ENCODE measurements at regions not wholly inside any gene's neighbourhood (a gene's known extent, or its start where the extent isn't known, plus 50 kb on each side); places are given as distances from the start of the nearest gene placed in this dataset.

DNA sequence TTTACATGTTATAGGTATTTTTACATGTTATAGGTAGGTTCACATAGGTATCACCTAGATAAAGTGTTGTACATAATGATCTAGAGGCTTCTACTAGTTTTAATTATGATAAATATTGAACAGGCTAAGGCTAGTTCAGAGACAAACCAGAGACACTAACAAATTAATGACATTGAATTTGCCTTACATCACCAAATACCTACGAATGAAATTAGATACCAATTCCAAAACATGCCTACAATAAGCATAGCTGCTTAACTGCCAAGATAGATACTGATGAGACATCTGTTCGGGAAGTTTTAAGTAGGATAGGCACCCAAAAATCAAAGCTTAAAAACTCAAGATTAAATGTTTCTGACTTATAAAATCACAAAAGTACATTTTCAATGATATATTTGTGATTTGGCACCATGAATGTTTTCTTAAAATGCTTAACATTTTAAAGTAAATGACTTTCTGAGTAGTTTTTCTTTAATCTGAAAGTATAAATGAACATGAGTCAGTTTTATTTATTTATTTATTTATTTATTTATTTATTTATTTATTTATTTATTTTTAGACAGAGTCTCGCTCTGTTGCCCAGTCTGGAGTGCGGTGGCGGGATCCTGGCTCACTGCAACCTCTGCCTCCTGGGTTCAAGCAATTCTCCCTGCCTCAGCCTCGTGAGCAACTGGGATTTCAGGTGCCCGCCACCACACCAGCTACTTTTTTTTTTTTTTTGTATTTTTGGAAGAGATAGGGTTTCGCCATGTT is 703.1 kb upstream of the ARRDC3 start:
- TF ChIP-seq, protein P1, sequence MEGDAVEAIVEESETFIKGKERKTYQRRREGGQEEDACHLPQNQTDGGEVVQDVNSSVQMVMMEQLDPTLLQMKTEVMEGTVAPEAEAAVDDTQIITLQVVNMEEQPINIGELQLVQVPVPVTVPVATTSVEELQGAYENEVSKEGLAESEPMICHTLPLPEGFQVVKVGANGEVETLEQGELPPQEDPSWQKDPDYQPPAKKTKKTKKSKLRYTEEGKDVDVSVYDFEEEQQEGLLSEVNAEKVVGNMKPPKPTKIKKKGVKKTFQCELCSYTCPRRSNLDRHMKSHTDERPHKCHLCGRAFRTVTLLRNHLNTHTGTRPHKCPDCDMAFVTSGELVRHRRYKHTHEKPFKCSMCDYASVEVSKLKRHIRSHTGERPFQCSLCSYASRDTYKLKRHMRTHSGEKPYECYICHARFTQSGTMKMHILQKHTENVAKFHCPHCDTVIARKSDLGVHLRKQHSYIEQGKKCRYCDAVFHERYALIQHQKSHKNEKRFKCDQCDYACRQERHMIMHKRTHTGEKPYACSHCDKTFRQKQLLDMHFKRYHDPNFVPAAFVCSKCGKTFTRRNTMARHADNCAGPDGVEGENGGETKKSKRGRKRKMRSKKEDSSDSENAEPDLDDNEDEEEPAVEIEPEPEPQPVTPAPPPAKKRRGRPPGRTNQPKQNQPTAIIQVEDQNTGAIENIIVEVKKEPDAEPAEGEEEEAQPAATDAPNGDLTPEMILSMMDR (IDR thresholded peaks at IDR 0.05; ENCODE audit: low read depth, low read length): no peak
- no peak overlapping the region for H3K4me3 ChIP-seq (ENCODE audit: low read depth, low read length)
- in situ Hi-C loops (cut with HindIII; ENCODE audit: low sequenced_read_pairs): no loop called here
- no peak for DNase-seq (ENCODE audit: low read depth, low spot score)

GRCh38 chr5:92081958-92082712 is 699.0 kb upstream of the ARRDC3 start:
- TF ChIP-seq, protein P1 (IDR thresholded peaks at IDR 0.05; ENCODE audit: low read depth, low read length): no peak
- H3K4me3 ChIP-seq (ENCODE audit: low read depth, low read length): no peak overlapping the region
- in situ Hi-C loops (cut with HindIII; ENCODE audit: low sequenced_read_pairs): no loop called here
- DNase-seq (ENCODE audit: low read depth, low spot score): no peak

DNA sequence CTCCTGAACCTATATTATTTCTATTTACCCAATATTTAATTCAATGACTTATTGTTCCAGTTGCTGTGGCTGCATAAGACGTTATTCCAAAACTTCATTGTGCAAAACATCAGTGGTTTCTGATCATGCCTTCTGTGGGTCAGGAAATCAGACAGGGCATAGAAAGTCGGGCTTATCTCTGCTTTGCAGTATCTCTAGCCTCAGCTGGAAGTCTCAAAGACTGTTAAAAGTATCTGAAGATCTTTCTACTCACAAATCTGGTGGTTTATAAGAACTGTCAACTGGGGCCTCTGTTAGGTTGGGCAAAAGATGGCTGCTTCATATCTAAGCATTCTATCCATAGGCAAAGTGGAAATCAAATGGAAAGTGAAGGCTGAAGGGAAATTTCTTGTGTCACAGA is 687.7 kb upstream of the ARRDC3 start:
- no peak overlapping the region for H3K4me3 ChIP-seq (ENCODE audit: low read depth, low read length)
- DNase-seq (ENCODE audit: low read depth, low spot score): no peak
- TF ChIP-seq, protein P1 (IDR thresholded peaks at IDR 0.05; ENCODE audit: low read depth, low read length): no peak
- in situ Hi-C loops (cut with HindIII; ENCODE audit: low sequenced_read_pairs): no loop called here

DNA sequence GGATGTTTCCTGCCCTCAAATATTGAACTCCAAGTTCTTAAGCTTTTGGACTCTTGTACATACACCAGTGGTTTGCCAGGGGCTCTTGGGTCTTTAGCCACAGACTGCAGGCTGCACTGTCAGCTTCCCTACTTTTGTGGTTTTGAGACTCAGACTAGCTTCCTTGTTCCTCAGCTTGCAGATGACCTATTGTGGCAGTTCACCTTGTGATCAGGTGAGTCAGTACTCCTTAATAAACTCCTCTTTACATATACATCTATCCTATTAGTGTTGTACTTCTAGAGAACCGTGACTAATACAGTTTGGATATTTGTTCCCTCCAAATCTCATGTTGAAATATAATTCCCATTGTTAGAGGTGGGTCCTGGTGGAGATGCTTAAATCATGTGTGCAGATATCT is 681.9 kb upstream of the ARRDC3 start:
- in situ Hi-C loops (cut with HindIII; ENCODE audit: low sequenced_read_pairs): no loop called here
- TF ChIP-seq, protein P1 (IDR thresholded peaks at IDR 0.05; ENCODE audit: low read depth, low read length): no peak
- no peak for DNase-seq (ENCODE audit: low read depth, low spot score)
- H3K4me3 ChIP-seq (ENCODE audit: low read depth, low read length): no peak overlapping the region

DNA sequence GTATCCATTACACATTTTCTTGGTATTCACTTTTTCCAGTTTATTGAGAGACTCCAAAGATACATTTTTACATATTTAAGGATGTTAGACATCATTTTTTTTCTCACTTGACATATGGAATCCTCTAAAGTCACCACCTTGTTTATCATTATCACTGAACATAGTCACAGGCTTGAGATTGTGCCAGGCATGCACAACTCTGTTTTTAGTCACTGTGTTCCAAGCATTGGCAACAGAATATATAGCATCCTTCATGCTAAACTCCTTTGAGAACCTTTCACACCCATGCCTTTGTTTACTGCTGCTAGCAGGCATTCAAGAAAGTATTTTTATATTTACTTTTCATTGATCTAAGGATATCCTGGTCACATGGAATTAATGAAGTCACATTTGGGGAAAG is 668.6 kb upstream of the ARRDC3 start:
- H3K4me3 ChIP-seq (ENCODE audit: low read depth, low read length): no peak overlapping the region
- TF ChIP-seq, protein P1 (IDR thresholded peaks at IDR 0.05; ENCODE audit: low read depth, low read length): no peak
- in situ Hi-C loops (cut with HindIII; ENCODE audit: low sequenced_read_pairs): no loop called here
- no peak for DNase-seq (ENCODE audit: low read depth, low spot score)

DNA sequence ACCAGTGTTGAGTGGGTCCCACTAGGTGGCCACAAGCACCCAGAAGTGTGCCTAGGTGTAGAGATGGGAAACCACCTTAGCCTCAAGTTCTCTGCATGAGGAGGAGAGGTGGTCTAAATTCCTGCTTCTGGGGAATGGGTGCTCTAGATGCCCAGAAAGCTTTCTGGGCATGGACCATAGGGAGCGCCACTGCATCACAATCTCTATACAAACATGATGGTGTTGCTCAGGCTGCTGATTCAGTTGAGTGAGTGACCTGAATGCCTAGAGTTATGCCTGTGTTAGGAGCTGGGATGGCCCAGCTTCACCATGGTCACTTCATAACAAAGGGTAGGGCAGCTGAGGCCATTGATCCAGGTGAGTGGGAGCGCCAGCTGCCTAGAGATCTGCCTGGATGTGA is 667.9 kb upstream of the ARRDC3 start:
- TF ChIP-seq, protein P1 (IDR thresholded peaks at IDR 0.05; ENCODE audit: low read depth, low read length): no peak
- no peak overlapping the region for H3K4me3 ChIP-seq (ENCODE audit: low read depth, low read length)
- DNase-seq (ENCODE audit: low read depth, low spot score): no peak
- in situ Hi-C loops (cut with HindIII; ENCODE audit: low sequenced_read_pairs): no loop called here
